AG04450 (cell line): ENCODE measurements at regions not wholly inside any gene's neighbourhood (a gene's known extent, or its start where the extent isn't known, plus 50 kb on each side); places are given as distances from the start of the nearest gene placed in this dataset.

Source experiments
- CTCF ChIA-PET: fragments of 300-600, 350-600 bp; formaldehyde crosslinking; extraction: SDS; loops from one replicate; lab custom pipeline; 2022; ENCODE audit warnings: antibody characterized with exemption, inconsistent platforms; lab: Charles Lee
- POLR2A ChIA-PET: fragments of 350-600 bp; formaldehyde crosslinking; extraction: SDS; loops from one replicate; lab custom pipeline; 2021; ENCODE audit warnings: antibody characterized with exemption, inconsistent platforms; lab: Yijun Ruan, JAX
- DNase-seq: peaks from one replicate; pipeline ENCODE4 v3.0.0-alpha.2; 2011; ENCODE audit warnings: low read depth, low spot score
- H3K27ac ChIP-seq: one replicate; pipeline ENCODE4 v1.5.1; 2012; ENCODE audit warnings: low read depth, low read length, control low read depth
- H3K27me3 ChIP-seq: one replicate; pipeline ENCODE4 v1.6.0; 2012; ENCODE audit warnings: low read length; ENCODE audit not compliant: control insufficient read depth, insufficient read depth
- H3K4me3 ChIP-seq: 2 replicates; pipeline ENCODE4 v1.5.1; 2011; ENCODE audit warnings: mild to moderate bottlenecking, low read depth, low read length, control low read depth
- H3K9me3 ChIP-seq: 2 replicates; pipeline ENCODE4 v1.5.1; 2012; ENCODE audit warnings: low read length; ENCODE audit not compliant: control insufficient read depth, insufficient read depth
- CTCF ChIP-seq: IDR thresholded peaks from 2 replicates; pipeline ENCODE4 v1.5.1; 2011; ENCODE audit warnings: low read depth, low read length, control low read depth, inconsistent platforms

- ChIA-PET CTCF (no interaction called here), POLR2A (no interaction called here)
- Histone ChIP-seq H3K27ac (peak overlapping the region; percentile 11), H3K4me3 (no peak overlapping the region), H3K9me3 (no peaks in the 10 kb centered on the region), H3K27me3 (no peaks in the 10 kb centered on the region)
- DNase-seq = no peak
- TF ChIP-seq CTCF = no peak
These were observed 125.5 kb upstream of the PLXNA2 start for GRCh38 chr1:208369658-208370057.

GRCh38 chr1:208374391-208374941 lies 130.3 kb upstream of the PLXNA2 start:
- H3K27ac ChIP-seq = no peak overlapping the region
- no peaks in the 10 kb centered on the region for H3K27me3 ChIP-seq
- no peak for DNase-seq
- ChIA-PET CTCF (no interaction called here), POLR2A (no interaction called here)
- no peak for TF ChIP-seq CTCF
- H3K4me3 ChIP-seq = no peak overlapping the region
- no peaks in the 10 kb centered on the region for H3K9me3 ChIP-seq

GRCh38 chr1:208381481-208381880 lies 137.3 kb upstream of the PLXNA2 start:
- H3K4me3 ChIP-seq = no peak overlapping the region
- POLR2A ChIA-PET = no interaction called here
- CTCF ChIA-PET = no interaction called here
- no peaks in the 10 kb centered on the region for H3K27me3 ChIP-seq
- no peaks in the 10 kb centered on the region for H3K9me3 ChIP-seq
- no peak overlapping the region for H3K27ac ChIP-seq
- DNase-seq = no peak
- no peak for TF ChIP-seq CTCF

- CTCF ChIA-PET = no interaction called here
- Histone ChIP-seq H3K4me3 (no peak overlapping the region), H3K27me3 (peaks cover 2% of the 10 kb centered on the region), H3K9me3 (no peaks in the 10 kb centered on the region), H3K27ac (no peak overlapping the region)
- DNase-seq = no peak
- POLR2A ChIA-PET = no interaction called here
- no peak for TF ChIP-seq CTCF
These were observed 144.0 kb upstream of the PLXNA2 start for GRCh38 chr1:208387908-208388811.

- POLR2A ChIA-PET = no interaction called here
- DNase-seq = no peak
- Histone ChIP-seq H3K27ac (no peak overlapping the region), H3K9me3 (no peaks in the 10 kb centered on the region), H3K27me3 (peaks cover 2% of the 10 kb centered on the region), H3K4me3 (no peak overlapping the region)
- CTCF ChIA-PET = no interaction called here
- no peak for TF ChIP-seq CTCF
These were observed 149.2 kb upstream of the PLXNA2 start for GRCh38 chr1:208393416-208393815.
